ENCODE measurements at regions not wholly inside any gene's neighbourhood (a gene's known extent, or its start where the extent isn't known, plus 50 kb on each side); places are given as distances from the start of the nearest gene placed in this dataset.

DNA sequence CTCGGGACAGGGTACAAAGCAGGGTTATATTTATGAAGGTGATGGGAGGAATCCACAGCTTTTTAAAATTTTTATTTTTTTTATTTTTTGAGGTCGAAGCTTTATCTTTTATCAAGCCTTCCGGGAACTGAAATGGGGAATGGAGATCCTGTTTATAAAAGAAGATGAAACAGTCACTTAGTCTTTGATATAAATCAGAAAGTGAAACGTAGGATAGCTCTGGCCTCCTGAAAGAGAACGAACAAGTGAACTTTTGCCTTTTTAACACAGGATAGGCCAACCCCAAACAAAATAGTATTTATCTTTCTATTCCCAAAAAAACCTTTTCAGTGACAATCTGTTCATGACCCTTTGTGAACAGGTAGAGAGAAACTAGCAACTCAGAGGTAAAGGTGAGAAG is 634.0 kb upstream of the LMCD1 start:
- Histone ChIP-seq H3F3A (ENCODE audit: insufficient read depth, low read length) (no peaks in the 10 kb centered on the region), H3K4me1 (ENCODE audit: insufficient read depth, low read length, severe bottlenecking) (no peaks in the 10 kb centered on the region), H3K9me3 (ENCODE audit: low read length) (no peaks in the 10 kb centered on the region), H3K9me2 (ENCODE audit: low read depth, low read length) (no peaks in the 10 kb centered on the region), H3K27me3 (ENCODE audit: insufficient read depth, low read length) (no peaks in the 10 kb centered on the region), H3K27ac (ENCODE audit: low read depth, low read length, poor library complexity, severe bottlenecking) (no peak overlapping the region), H3K4me2 (ENCODE audit: low read length) (no peak overlapping the region), H3K79me2 (ENCODE audit: insufficient read depth, low read length) (no peaks in the 10 kb centered on the region), H3K4me3 (ENCODE audit: low read depth, low read length, poor library complexity, severe bottlenecking) (no peak overlapping the region), H2AFZ (ENCODE audit: low read length) (no peak overlapping the region), H3K36me3 (ENCODE audit: insufficient read depth, low read length) (no peaks in the 10 kb centered on the region), H3K9ac (ENCODE audit: low read length) (no peak overlapping the region), H4K20me1 (ENCODE audit: insufficient read depth, low read length) (no peaks in the 10 kb centered on the region)
- TF ChIP-seq EZH2 (IDR thresholded peaks at IDR 0.05; ENCODE audit: borderline replicate concordance, low read length): no peak
- TF ChIP-seq, protein P1, sequence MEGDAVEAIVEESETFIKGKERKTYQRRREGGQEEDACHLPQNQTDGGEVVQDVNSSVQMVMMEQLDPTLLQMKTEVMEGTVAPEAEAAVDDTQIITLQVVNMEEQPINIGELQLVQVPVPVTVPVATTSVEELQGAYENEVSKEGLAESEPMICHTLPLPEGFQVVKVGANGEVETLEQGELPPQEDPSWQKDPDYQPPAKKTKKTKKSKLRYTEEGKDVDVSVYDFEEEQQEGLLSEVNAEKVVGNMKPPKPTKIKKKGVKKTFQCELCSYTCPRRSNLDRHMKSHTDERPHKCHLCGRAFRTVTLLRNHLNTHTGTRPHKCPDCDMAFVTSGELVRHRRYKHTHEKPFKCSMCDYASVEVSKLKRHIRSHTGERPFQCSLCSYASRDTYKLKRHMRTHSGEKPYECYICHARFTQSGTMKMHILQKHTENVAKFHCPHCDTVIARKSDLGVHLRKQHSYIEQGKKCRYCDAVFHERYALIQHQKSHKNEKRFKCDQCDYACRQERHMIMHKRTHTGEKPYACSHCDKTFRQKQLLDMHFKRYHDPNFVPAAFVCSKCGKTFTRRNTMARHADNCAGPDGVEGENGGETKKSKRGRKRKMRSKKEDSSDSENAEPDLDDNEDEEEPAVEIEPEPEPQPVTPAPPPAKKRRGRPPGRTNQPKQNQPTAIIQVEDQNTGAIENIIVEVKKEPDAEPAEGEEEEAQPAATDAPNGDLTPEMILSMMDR (IDR thresholded peaks at IDR 0.05; ENCODE audit: low read length): no peak

DNA sequence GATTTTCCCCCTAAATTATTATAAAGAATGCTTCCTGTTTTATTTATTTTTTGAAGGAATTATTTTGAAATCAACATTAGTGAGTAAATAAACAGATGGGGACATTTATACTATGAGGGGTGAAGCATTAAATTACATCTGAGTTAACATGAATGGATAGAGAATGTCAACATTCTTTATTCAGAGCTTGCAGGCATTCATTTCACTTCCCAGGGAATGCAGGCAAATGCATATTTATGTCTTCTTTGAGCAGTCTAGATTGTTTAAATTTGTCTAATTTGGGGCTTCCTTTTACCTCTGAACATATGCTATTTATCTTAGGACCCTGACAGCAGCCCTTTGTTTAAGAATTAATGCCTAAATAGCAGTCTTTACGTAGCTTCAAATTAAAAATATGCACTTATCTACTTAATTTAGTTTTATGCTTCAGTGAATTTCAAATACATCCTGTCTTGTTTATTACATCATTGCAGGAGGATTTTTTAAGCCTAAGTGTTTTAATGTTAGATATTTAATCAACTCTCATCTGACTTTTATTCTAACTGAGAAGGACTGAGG is 630.5 kb upstream of the LMCD1 start:
- H3K9me2 ChIP-seq (ENCODE audit: low read depth, low read length): no peaks in the 10 kb centered on the region
- H3K27me3 ChIP-seq (ENCODE audit: insufficient read depth, low read length): no peaks in the 10 kb centered on the region
- H3K4me3 ChIP-seq (ENCODE audit: low read depth, low read length, poor library complexity, severe bottlenecking): no peak overlapping the region
- no peaks in the 10 kb centered on the region for H4K20me1 ChIP-seq (ENCODE audit: insufficient read depth, low read length)
- TF ChIP-seq, protein P1 (IDR thresholded peaks at IDR 0.05; ENCODE audit: low read length): no peak
- no peak for TF ChIP-seq EZH2 (IDR thresholded peaks at IDR 0.05; ENCODE audit: borderline replicate concordance, low read length)
- H3F3A ChIP-seq (ENCODE audit: insufficient read depth, low read length): no peaks in the 10 kb centered on the region
- H3K9me3 ChIP-seq (ENCODE audit: low read length): no peaks in the 10 kb centered on the region
- H3K79me2 ChIP-seq (ENCODE audit: insufficient read depth, low read length): no peaks in the 10 kb centered on the region
- no peaks in the 10 kb centered on the region for H3K36me3 ChIP-seq (ENCODE audit: insufficient read depth, low read length)
- H3K4me1 ChIP-seq (ENCODE audit: insufficient read depth, low read length, severe bottlenecking): no peaks in the 10 kb centered on the region
- no peak overlapping the region for H3K9ac ChIP-seq (ENCODE audit: low read length)
- H2AFZ ChIP-seq (ENCODE audit: low read length): no peak overlapping the region
- H3K27ac ChIP-seq (ENCODE audit: low read depth, low read length, poor library complexity, severe bottlenecking): no peak overlapping the region
- no peak overlapping the region for H3K4me2 ChIP-seq (ENCODE audit: low read length)

DNA sequence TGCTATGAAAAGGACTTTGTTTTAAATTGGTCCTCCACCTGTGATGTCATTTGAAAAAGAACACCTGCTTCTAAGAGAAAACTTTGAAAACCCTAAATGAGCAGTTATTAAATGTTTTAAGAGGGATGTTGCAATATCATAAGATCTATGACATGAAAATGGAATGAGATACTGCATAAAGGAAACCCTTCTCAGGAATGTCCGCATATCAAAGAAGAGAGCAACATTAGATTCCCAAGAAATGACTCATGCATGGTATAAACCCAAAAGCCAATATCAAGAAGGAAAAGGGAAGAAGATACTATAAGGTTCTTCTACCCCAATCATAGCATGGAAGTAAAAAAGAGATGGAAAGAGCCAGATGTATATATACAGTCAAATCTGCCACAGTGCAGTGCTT is 627.5 kb upstream of the LMCD1 start:
- peaks cover 5% of the 10 kb centered on the region for H3K4me1 ChIP-seq (ENCODE audit: insufficient read depth, low read length, severe bottlenecking)
- no peaks in the 10 kb centered on the region for H3K27me3 ChIP-seq (ENCODE audit: insufficient read depth, low read length)
- no peak overlapping the region for H3K4me2 ChIP-seq (ENCODE audit: low read length)
- no peak overlapping the region for H3K27ac ChIP-seq (ENCODE audit: low read depth, low read length, poor library complexity, severe bottlenecking)
- H3F3A ChIP-seq (ENCODE audit: insufficient read depth, low read length): no peaks in the 10 kb centered on the region
- no peak overlapping the region for H2AFZ ChIP-seq (ENCODE audit: low read length)
- no peaks in the 10 kb centered on the region for H3K9me2 ChIP-seq (ENCODE audit: low read depth, low read length)
- no peaks in the 10 kb centered on the region for H4K20me1 ChIP-seq (ENCODE audit: insufficient read depth, low read length)
- no peak for TF ChIP-seq EZH2 (IDR thresholded peaks at IDR 0.05; ENCODE audit: borderline replicate concordance, low read length)
- TF ChIP-seq, protein P1 (IDR thresholded peaks at IDR 0.05; ENCODE audit: low read length): no peak
- no peak overlapping the region for H3K9ac ChIP-seq (ENCODE audit: low read length)
- H3K4me3 ChIP-seq (ENCODE audit: low read depth, low read length, poor library complexity, severe bottlenecking): no peak overlapping the region
- H3K36me3 ChIP-seq (ENCODE audit: insufficient read depth, low read length): no peaks in the 10 kb centered on the region
- H3K9me3 ChIP-seq (ENCODE audit: low read length): no peaks in the 10 kb centered on the region
- no peaks in the 10 kb centered on the region for H3K79me2 ChIP-seq (ENCODE audit: insufficient read depth, low read length)

All from OCI-LY1 (cell line).